ENCODE measurements at regions not wholly inside any gene's neighbourhood (a gene's known extent, or its start where the extent isn't known, plus 50 kb on each side); places are given as distances from the start of the nearest gene placed in this dataset.

GRCh38 chr5:17115855-17116254, 101.6 kb upstream of the BASP1 start:
- intact Hi-C loops (cut with micrococcal nuclease): no loop called here
- no peak overlapping the region for H3K4me3 ChIP-seq (replicated peaks in 1 of 3; ENCODE audit: insufficient read depth in 1 of 3, low read depth in 1 of 3, low read length in 3 of 3)
- no peak overlapping the region for H2AFZ ChIP-seq (ENCODE audit: low read depth, low read length)
- H3K9me1 ChIP-seq (replicated peaks; ENCODE audit: control insufficient read depth, extremely low read depth, insufficient read depth, low read length): no peaks in the 10 kb centered on the region
- H3K27ac ChIP-seq (ENCODE audit: insufficient read depth, low read depth, low read length): no peak overlapping the region
- no peaks in the 10 kb centered on the region for H3K79me2 ChIP-seq (ENCODE audit: control insufficient read depth, insufficient read depth, low read length)
- BruUV-seq (replicated peaks): no TSS peak
- POLR2A ChIA-PET: no interaction called here
- no peak overlapping the region for H3K9ac ChIP-seq (replicated peaks; ENCODE audit: extremely low read depth, insufficient read depth, low read length)
- H3K27me3 ChIP-seq (ENCODE audit: control insufficient read depth in 2 of 2, insufficient read depth in 2 of 2, low read length in 2 of 2): no peaks in the 10 kb centered on the region
- H3K4me2 ChIP-seq (ENCODE audit: insufficient read depth, low read length): no peak overlapping the region
- peaks cover 35% of the 10 kb centered on the region for H3K4me1 ChIP-seq (ENCODE audit: control insufficient read depth, extremely low read depth, insufficient read depth, low read length)
- no peaks in the 10 kb centered on the region for H3K36me3 ChIP-seq (ENCODE audit: control insufficient read depth in 2 of 2, extremely low read depth in 1 of 2, insufficient read depth in 2 of 2, low read length in 2 of 2)
- no peak for FAIRE-seq
- TF ChIP-seq GATA2 (IDR thresholded peaks at IDR 0.05; ENCODE audit: insufficient read depth, insufficient read length, low read depth, low read length): no peak
- TF ChIP-seq POLR2A (IDR thresholded peaks at IDR 0.05; ENCODE audit: low read depth, low read length): no peak
- TF ChIP-seq FOS (IDR thresholded peaks at IDR 0.05; ENCODE audit: borderline replicate concordance, insufficient read depth, low read length): no peak
- TF ChIP-seq, protein P1, sequence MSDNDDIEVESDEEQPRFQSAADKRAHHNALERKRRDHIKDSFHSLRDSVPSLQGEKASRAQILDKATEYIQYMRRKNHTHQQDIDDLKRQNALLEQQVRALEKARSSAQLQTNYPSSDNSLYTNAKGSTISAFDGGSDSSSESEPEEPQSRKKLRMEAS (IDR thresholded peaks at IDR 0.05; ENCODE audit: insufficient read depth, insufficient read length): no peak
- TF ChIP-seq MYC (IDR thresholded peaks at IDR 0.05; ENCODE audit: low read depth, low read length): no peak
- no peak for TF ChIP-seq POLR2AphosphoS5 (IDR thresholded peaks at IDR 0.05; ENCODE audit: insufficient read depth, low read depth, low read length)
- no peak for TF ChIP-seq EZH2 (IDR thresholded peaks at IDR 0.05; ENCODE audit: borderline replicate concordance, low read depth, low read length, severe bottlenecking)
- TF ChIP-seq, protein P2, sequence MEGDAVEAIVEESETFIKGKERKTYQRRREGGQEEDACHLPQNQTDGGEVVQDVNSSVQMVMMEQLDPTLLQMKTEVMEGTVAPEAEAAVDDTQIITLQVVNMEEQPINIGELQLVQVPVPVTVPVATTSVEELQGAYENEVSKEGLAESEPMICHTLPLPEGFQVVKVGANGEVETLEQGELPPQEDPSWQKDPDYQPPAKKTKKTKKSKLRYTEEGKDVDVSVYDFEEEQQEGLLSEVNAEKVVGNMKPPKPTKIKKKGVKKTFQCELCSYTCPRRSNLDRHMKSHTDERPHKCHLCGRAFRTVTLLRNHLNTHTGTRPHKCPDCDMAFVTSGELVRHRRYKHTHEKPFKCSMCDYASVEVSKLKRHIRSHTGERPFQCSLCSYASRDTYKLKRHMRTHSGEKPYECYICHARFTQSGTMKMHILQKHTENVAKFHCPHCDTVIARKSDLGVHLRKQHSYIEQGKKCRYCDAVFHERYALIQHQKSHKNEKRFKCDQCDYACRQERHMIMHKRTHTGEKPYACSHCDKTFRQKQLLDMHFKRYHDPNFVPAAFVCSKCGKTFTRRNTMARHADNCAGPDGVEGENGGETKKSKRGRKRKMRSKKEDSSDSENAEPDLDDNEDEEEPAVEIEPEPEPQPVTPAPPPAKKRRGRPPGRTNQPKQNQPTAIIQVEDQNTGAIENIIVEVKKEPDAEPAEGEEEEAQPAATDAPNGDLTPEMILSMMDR (IDR thresholded peaks at IDR 0.05; ENCODE audit: extremely low read depth in 1 of 2, insufficient read depth in 1 of 2, low read depth in 1 of 2, low read length in 2 of 2): no peak
- no peak for TF ChIP-seq JUN (IDR thresholded peaks at IDR 0.05; ENCODE audit: borderline replicate concordance, insufficient read depth, insufficient read length, low read depth)
- H3K9me3 ChIP-seq (replicated peaks; ENCODE audit: control insufficient read depth, insufficient read depth, low read length): no peaks in the 10 kb centered on the region
- no peak for DNase-seq (ENCODE audit: low read depth, low spot score)
- dilution Hi-C loops (cut with MboI; ENCODE audit: extremely low pct_ligation_motif_present, low sequenced_read_pairs): no loop called here
- no peaks in the 10 kb centered on the region for H4K20me1 ChIP-seq (replicated peaks; ENCODE audit: control insufficient read depth, extremely low read depth, insufficient read depth, low read length)
- CTCF ChIA-PET: interaction anchor here (2.8 kb wide), 1 partner anchor 17 kb away, joined by 17 read pairs; no protein-coding TSS in a partner anchor

Measured in endothelial cell of umbilical vein (primary cell).